GM10266 (cell line): ENCODE measurements at regions not wholly inside any gene's neighbourhood (a gene's known extent, or its start where the extent isn't known, plus 50 kb on each side); places are given as distances from the start of the nearest gene placed in this dataset.

Experiments used
- DNase-seq: peaks from one replicate; pipeline ENCODE4 v3.0.0; 2012; ENCODE audit errors: extremely low spot score
- CTCF ChIP-seq: IDR thresholded peaks from 2 replicates; pipeline ENCODE4 v1.5.1; 2012; ENCODE audit warnings: mild to moderate bottlenecking, low read depth; ENCODE audit not compliant: control insufficient read depth, insufficient read depth; ENCODE audit errors: missing control alignments

- no peak for DNase-seq
- TF ChIP-seq CTCF, result no peak
Observed at GRCh38 chr11:95570845-95571244, 218.7 kb downstream of the FAM76B start.

- no peak for TF ChIP-seq CTCF
- DNase-seq, result no peak
Observed at GRCh38 chr11:95569207-95569606, 220.4 kb downstream of the FAM76B start.

DNA sequence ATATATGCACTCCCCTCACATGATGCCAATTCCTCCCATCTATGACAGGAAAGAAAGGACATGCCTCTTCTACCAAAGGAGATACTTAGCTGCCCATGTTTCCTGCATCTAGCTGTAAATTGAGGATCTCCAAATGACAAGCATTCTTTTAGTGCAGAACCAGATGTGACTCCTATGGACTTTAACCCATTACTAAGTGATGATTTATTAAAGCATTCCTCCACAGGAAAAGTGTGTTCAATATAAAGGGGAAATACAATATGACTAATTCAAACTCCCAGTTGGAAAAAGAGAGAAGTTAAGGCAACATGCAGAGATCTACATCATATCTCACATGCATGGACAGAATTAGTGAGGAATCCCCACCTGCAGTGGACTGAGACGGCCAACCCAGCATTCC is 221.3 kb downstream of the FAM76B start:
- no peak for DNase-seq
- no peak for TF ChIP-seq CTCF

DNA sequence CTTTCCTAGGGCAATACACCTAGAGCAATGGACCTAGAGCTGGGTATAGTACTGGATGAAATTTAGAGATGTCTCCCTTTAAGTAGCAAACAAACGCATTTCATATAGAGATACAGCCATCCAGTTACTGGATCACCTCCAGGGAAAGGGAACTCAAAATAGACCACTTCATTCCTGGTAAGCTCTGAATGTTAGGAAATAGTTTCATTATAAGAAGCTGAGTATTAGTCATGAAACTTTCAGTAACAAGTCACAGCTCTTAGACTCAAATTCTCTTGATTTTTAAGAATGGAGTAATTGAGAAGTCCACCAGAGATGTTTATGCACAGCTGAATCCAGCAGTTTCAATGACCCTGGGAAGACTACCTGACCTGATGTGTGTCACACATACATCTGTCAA is 221.9 kb downstream of the FAM76B start:
- no peak for DNase-seq
- no peak for TF ChIP-seq CTCF

DNA sequence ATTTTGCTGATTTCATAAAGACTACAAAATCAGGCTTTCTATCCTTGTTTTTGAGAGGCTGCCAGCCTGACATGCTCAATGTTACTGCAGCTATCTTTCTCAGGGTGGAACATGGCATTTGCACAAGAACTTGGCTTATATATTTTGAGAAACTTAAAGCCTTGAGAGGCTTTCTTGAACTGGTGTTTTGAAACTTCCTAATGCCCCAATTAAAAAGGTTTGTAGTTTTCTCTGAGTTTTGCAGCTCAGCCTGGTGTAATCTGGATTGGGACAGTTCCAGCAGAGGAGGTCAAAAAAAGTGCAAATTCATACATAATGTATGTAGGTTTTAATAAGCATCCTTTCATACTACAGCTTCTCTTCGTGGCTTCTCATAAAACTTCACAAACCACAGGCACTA is 223.4 kb downstream of the FAM76B start:
- DNase-seq, result no peak
- no peak for TF ChIP-seq CTCF

GRCh38 chr11:95565724-95566141 is 223.8 kb downstream of the FAM76B start:
- TF ChIP-seq CTCF, result no peak
- no peak for DNase-seq

- no peak for DNase-seq
- no peak for TF ChIP-seq CTCF
Observed at GRCh38 chr11:95563859-95564258, 225.7 kb downstream of the FAM76B start.

GRCh38 chr11:95563173-95563572 is 226.4 kb downstream of the FAM76B start:
- DNase-seq, result no peak
- no peak for TF ChIP-seq CTCF
